HEK293 (cell line): ENCODE measurements at regions not wholly inside any gene's neighbourhood (a gene's known extent, or its start where the extent isn't known, plus 50 kb on each side); places are given as distances from the start of the nearest gene placed in this dataset.
"Not testable (repeated sequence)": the region's sequence is repeated elsewhere in the genome, so short reads cannot be mapped to it uniquely, and the experiment has no call there.

Experiments
- CTCF ChIP-seq: fragments of 450-650 bp; formaldehyde crosslinking; IDR thresholded peaks from 2 replicates; pipeline ENCODE4 v1.5.1; 2016; ENCODE audit warnings: missing biosample characterization, missing genetic modification characterization
- HIC1 ChIP-seq: fragments of 450-650 bp; formaldehyde crosslinking; IDR thresholded peaks from 2 replicates; pipeline ENCODE4 v1.5.1; 2016; ENCODE audit warnings: missing biosample characterization, missing genetic modification characterization
- KLF1 ChIP-seq: fragments of 450-650 bp; formaldehyde crosslinking; IDR thresholded peaks from 2 replicates; pipeline ENCODE4 v1.5.1; 2016; ENCODE audit warnings: missing biosample characterization, missing genetic modification characterization
- KLF10 ChIP-seq: fragments of 450-650 bp; IDR thresholded peaks from 2 replicates; pipeline ENCODE4 v1.5.1; 2018; ENCODE audit warnings: missing biosample characterization, mild to moderate bottlenecking, missing genetic modification characterization
- PATZ1 ChIP-seq: fragments of 450-650 bp; formaldehyde crosslinking; IDR thresholded peaks from 2 replicates; pipeline ENCODE4 v1.5.1; 2016; ENCODE audit warnings: missing biosample characterization, missing genetic modification characterization
- PRDM10 ChIP-seq: fragments of 450-650 bp; formaldehyde crosslinking; IDR thresholded peaks from 2 replicates; pipeline ENCODE4 v1.5.1; 2016; ENCODE audit warnings: missing biosample characterization, missing genetic modification characterization
- TSHZ1 ChIP-seq: fragments of 450-650 bp; formaldehyde crosslinking; IDR thresholded peaks from 2 replicates; pipeline ENCODE4 v1.5.1; 2016; ENCODE audit warnings: missing biosample characterization, missing genetic modification characterization, borderline replicate concordance
- ZFP37 ChIP-seq: fragments of 450-650 bp; formaldehyde crosslinking; IDR thresholded peaks from 2 replicates; pipeline ENCODE4 v1.5.1; 2016; ENCODE audit warnings: missing biosample characterization, missing genetic modification characterization
- ZFP41 ChIP-seq: fragments of 450-650 bp; formaldehyde crosslinking; IDR thresholded peaks from 2 replicates; pipeline ENCODE4 v1.5.1; 2016; ENCODE audit warnings: missing biosample characterization, missing genetic modification characterization, borderline replicate concordance
- ZNF10 ChIP-seq: fragments of 450-650 bp; formaldehyde crosslinking; IDR thresholded peaks from 2 replicates; pipeline ENCODE4 v1.5.1; 2017; ENCODE audit warnings: missing biosample characterization, missing genetic modification characterization
- ZNF132 ChIP-seq: fragments of 450-650 bp; formaldehyde crosslinking; IDR thresholded peaks from 2 replicates; pipeline ENCODE4 v1.5.1; 2017; ENCODE audit warnings: missing biosample characterization, missing genetic modification characterization, borderline replicate concordance
- ZNF157 ChIP-seq: fragments of 450-650 bp; formaldehyde crosslinking; IDR thresholded peaks from 2 replicates; pipeline ENCODE4 v1.5.1; 2016; ENCODE audit warnings: missing biosample characterization, missing genetic modification characterization
- ZNF48 ChIP-seq: fragments of 450-650 bp; formaldehyde crosslinking; IDR thresholded peaks from 2 replicates; pipeline ENCODE4 v1.5.1; 2016; ENCODE audit warnings: missing biosample characterization, missing genetic modification characterization
- ZNF785 ChIP-seq: fragments of 450-650 bp; formaldehyde crosslinking; IDR thresholded peaks from 2 replicates; pipeline ENCODE4 v1.5.1; 2016; ENCODE audit warnings: missing biosample characterization, missing genetic modification characterization

- TF ChIP-seq ZNF10 (tag by site-specific recombination); CTCF; ZNF132 (tag by site-specific recombination); PRDM10 (tag by site-specific recombination); PATZ1 (tag by site-specific recombination); ZNF48 (tag by site-specific recombination); ZFP41 (tag by site-specific recombination); ZNF785 (tag by site-specific recombination); HIC1; ZNF157; TSHZ1 (tag by site-specific recombination); KLF1; KLF10 (tag by site-specific recombination); ZFP37 (tag by site-specific recombination): not testable (repeated sequence)
Observed at GRCh38 chr5:125458949-125459348, 712.5 kb upstream of the ZNF608 start.
